ENCODE measurements at regions not wholly inside any gene's neighbourhood (a gene's known extent, or its start where the extent isn't known, plus 50 kb on each side); places are given as distances from the start of the nearest gene placed in this dataset.
"Not testable (repeated sequence)": the region's sequence is repeated elsewhere in the genome, so short reads cannot be mapped to it uniquely, and the experiment has no call there.

DNA sequence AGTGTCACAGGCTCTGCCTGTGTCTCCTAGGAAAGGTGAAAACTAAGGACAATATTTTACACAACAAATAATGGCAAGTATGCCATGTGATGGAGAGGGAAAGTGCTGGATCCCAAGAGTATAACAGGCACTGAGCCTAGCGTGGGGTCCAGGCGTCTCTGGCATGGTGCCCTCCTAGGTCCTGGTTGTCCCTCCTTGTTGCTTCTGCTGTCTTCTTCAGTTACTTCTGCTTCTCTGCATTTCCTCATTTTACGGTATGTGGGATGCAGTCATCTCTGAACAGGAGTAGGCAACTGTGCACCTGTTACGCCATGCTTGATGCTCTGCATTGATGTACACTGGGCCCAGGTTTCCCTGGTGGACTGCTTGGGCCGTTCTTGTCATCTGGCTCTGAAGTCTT, 1480.8 kb downstream of the FOXD4L5 start:
- TF ChIP-seq, protein P1, sequence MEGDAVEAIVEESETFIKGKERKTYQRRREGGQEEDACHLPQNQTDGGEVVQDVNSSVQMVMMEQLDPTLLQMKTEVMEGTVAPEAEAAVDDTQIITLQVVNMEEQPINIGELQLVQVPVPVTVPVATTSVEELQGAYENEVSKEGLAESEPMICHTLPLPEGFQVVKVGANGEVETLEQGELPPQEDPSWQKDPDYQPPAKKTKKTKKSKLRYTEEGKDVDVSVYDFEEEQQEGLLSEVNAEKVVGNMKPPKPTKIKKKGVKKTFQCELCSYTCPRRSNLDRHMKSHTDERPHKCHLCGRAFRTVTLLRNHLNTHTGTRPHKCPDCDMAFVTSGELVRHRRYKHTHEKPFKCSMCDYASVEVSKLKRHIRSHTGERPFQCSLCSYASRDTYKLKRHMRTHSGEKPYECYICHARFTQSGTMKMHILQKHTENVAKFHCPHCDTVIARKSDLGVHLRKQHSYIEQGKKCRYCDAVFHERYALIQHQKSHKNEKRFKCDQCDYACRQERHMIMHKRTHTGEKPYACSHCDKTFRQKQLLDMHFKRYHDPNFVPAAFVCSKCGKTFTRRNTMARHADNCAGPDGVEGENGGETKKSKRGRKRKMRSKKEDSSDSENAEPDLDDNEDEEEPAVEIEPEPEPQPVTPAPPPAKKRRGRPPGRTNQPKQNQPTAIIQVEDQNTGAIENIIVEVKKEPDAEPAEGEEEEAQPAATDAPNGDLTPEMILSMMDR (conservative IDR thresholded peaks at IDR 0.05 in 1 of 2, IDR thresholded peaks at IDR 0.05 in 1 of 2; ENCODE audit: low read depth in 1 of 2, low read length in 2 of 2) = not testable (repeated sequence)
- not testable (repeated sequence) for TF ChIP-seq EZH2 (IDR thresholded peaks at IDR 0.05; ENCODE audit: low read length, missing control alignments)
